ENCODE measurements at regions not wholly inside any gene's neighbourhood (a gene's known extent, or its start where the extent isn't known, plus 50 kb on each side); places are given as distances from the start of the nearest gene placed in this dataset.

GRCh38 chr1:24256687-24257086 is 62.5 kb upstream of the GRHL3 start:
- TF ChIP-seq, protein P1, sequence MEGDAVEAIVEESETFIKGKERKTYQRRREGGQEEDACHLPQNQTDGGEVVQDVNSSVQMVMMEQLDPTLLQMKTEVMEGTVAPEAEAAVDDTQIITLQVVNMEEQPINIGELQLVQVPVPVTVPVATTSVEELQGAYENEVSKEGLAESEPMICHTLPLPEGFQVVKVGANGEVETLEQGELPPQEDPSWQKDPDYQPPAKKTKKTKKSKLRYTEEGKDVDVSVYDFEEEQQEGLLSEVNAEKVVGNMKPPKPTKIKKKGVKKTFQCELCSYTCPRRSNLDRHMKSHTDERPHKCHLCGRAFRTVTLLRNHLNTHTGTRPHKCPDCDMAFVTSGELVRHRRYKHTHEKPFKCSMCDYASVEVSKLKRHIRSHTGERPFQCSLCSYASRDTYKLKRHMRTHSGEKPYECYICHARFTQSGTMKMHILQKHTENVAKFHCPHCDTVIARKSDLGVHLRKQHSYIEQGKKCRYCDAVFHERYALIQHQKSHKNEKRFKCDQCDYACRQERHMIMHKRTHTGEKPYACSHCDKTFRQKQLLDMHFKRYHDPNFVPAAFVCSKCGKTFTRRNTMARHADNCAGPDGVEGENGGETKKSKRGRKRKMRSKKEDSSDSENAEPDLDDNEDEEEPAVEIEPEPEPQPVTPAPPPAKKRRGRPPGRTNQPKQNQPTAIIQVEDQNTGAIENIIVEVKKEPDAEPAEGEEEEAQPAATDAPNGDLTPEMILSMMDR (IDR thresholded peaks at IDR 0.05; ENCODE audit: extremely low read depth, missing control alignments): no peak

GRCh38 chr1:24255226-24255625 is 63.9 kb upstream of the GRHL3 start:
- no peak for DNase-seq (ENCODE audit: low spot score)
- TF ChIP-seq, protein P1 (IDR thresholded peaks at IDR 0.05; ENCODE audit: extremely low read depth, missing control alignments): no peak

More at GRCh38 chr1:24256687-24257086, 62.5 kb upstream of the GRHL3 start:
- no peak for DNase-seq (ENCODE audit: low spot score)

- TF ChIP-seq, protein P1 (IDR thresholded peaks at IDR 0.05; ENCODE audit: extremely low read depth, missing control alignments): no peak
- DNase-seq (ENCODE audit: low spot score): no peak
Measured at GRCh38 chr1:24254783-24255182, 64.4 kb upstream of the GRHL3 start.

GRCh38 chr1:24253571-24253970 is 65.6 kb upstream of the GRHL3 start:
- DNase-seq (ENCODE audit: low spot score): no peak
- TF ChIP-seq, protein P1 (IDR thresholded peaks at IDR 0.05; ENCODE audit: extremely low read depth, missing control alignments): peak; percentile 16

GRCh38 chr1:24252185-24252780 is 65.2 kb upstream of the IFNLR1 start:
- no peak for DNase-seq (ENCODE audit: low spot score)
- TF ChIP-seq, protein P1 (IDR thresholded peaks at IDR 0.05; ENCODE audit: extremely low read depth, missing control alignments): no peak

DNA sequence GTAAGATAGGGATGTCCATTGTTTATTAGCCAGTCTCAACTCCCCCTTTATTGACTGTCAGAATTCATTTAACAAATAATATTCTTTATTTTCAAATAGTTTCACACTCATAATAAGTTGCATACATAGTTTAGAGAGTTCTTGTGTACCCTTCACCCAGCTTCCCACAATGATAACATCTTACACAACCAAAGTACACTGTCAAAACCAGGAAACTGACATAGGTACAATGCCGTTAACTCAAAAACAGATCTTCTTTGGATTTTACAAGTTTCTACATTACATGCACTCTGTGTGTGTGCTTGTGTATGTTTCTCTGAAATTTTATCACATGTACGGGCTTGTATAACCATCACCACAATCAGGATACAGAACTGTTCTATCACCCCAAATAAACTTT is 64.4 kb upstream of the IFNLR1 start:
- TF ChIP-seq, protein P1 (IDR thresholded peaks at IDR 0.05; ENCODE audit: extremely low read depth, missing control alignments): no peak
- DNase-seq (ENCODE audit: low spot score): no peak

DNA sequence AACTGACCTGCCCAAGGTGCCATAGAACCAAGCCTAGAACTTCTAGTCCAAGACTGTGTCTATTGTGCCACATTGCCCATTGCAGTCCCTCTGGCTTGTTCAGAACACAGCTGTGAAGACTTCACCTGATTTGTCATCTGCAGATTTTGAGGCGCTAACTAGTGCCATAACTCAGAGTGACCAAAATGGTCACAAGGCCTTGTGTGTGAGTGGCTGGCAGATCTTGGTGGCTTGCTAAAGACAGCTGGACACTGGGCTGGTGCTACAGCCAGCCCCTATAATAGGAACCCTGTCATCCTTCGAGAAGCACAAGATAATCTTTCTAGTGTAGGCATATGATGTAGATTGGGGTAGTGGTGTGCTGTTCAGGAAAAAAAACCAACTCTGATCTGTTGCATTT is 63.7 kb upstream of the IFNLR1 start:
- TF ChIP-seq, protein P1 (IDR thresholded peaks at IDR 0.05; ENCODE audit: extremely low read depth, missing control alignments): no peak
- no peak for DNase-seq (ENCODE audit: low spot score)

Data from GM20000 (cell line).